Activated naive CD4-positive, alpha-beta T cell treated with anti-CD3 and anti-CD28 coated beads, Interleukin-2, amount 50 U/mL, for 72 hours (primary cell): ENCODE measurements at regions not wholly inside any gene's neighbourhood (a gene's known extent, or its start where the extent isn't known, plus 50 kb on each side); places are given as distances from the start of the nearest gene placed in this dataset.

Experiments
- ATAC-seq, 2 donors: fragments of 150-1000 bp; cut with Tn5 transposase; 2 replicates each; pipeline ENCODE4 v1.10.0; 2021; ENCODE audit warnings: mild to moderate bottlenecking in 2 of 2, moderate library complexity in 2 of 2
- DNase-seq, 2 donors: peaks; one replicate each; pipeline ENCODE4 v3.0.0; 2021 to 2022; ENCODE audit warnings: low spot score in 2 of 2
- H3K27ac Mint-ChIP-seq, 2 donors: one replicate each; pipeline ENCODE4 v1.8.0; 2022; ENCODE audit warnings: mild to moderate bottlenecking in 2 of 2, mixed read lengths in 2 of 2
- H3K36me3 Mint-ChIP-seq, 2 donors: one replicate each; pipeline ENCODE4 v1.8.0; 2022; ENCODE audit warnings: mixed read lengths in 2 of 2
- H3K9me3 Mint-ChIP-seq, 2 donors: one replicate each; pipeline ENCODE4 v1.8.0; 2022; ENCODE audit warnings: mixed read lengths in 2 of 2

DNA sequence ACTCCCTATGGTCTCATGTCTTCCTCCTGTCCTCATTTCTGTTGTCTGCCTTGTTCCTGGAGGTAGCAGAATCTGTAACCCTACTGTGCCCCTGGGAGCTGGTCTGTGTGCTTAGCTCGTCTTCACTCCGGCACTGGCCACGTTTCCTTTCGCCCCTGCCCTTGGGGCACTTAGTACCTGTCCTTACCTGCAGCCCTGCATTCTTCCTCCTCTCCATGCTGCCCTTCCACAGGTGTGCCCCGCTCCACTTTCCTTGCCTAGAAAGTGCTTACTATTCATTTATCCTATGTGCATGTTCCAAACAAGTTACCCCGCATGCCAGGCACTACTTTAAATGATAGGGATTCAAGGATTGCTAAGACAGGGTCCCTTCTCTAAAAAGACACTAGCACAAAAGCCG lies 199.9 kb upstream of the ZMIZ1 start:
- H3K27ac Mint-ChIP-seq: no peak overlapping the region
- ATAC-seq: no peak
- DNase-seq: no peak
- no peaks in the 10 kb centered on the region for H3K9me3 Mint-ChIP-seq
- no peaks in the 10 kb centered on the region for H3K36me3 Mint-ChIP-seq

- Mint-ChIP-seq H3K27ac (no peak overlapping the region), H3K36me3 (no peaks in the 10 kb centered on the region), H3K9me3 (no peaks in the 10 kb centered on the region)
- ATAC-seq (no peak), DNase-seq (no peak)
Measured at GRCh38 chr10:78869508-78870454, 199.0 kb upstream of the ZMIZ1 start.

DNA sequence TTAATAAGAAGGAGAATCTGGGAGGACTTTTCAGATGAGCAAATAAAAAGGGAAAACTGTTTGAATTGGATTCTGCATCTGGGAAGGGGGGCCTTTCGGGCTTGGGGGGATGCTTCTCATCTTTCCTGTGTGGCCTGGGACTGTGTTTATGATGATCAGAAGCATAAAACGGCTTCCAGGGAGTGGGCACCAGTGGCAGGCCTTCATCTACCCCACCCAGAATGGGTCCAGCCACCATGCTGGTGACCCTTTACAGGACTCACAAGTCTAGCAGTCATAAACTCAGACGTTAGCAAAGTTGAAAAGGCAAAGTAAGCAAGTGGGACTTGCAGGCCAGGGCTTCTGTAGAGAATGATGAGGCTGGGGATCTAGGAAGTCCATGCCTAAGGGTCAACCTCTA lies 198.3 kb upstream of the ZMIZ1 start:
- no peaks in the 10 kb centered on the region for H3K9me3 Mint-ChIP-seq
- DNase-seq: no peak
- H3K36me3 Mint-ChIP-seq: no peaks in the 10 kb centered on the region
- ATAC-seq: no peak
- no peak overlapping the region for H3K27ac Mint-ChIP-seq

GRCh38 chr10:78871796-78872195 lies 197.0 kb upstream of the ZMIZ1 start:
- DNase-seq (no peak), ATAC-seq (no peak)
- H3K27ac Mint-ChIP-seq: no peak overlapping the region
- H3K36me3 Mint-ChIP-seq: no peaks in the 10 kb centered on the region
- no peaks in the 10 kb centered on the region for H3K9me3 Mint-ChIP-seq

GRCh38 chr10:78873413-78873812 lies 195.4 kb upstream of the ZMIZ1 start:
- Mint-ChIP-seq H3K9me3 (no peaks in the 10 kb centered on the region), H3K36me3 (no peaks in the 10 kb centered on the region), H3K27ac (no peak overlapping the region)
- no peak for ATAC-seq
- no peak for DNase-seq

GRCh38 chr10:78875331-78875877 lies 193.4 kb upstream of the ZMIZ1 start:
- ATAC-seq: no peak

GRCh38 chr10:78875932-78876331 lies 192.8 kb upstream of the ZMIZ1 start:
- DNase-seq (no peak), ATAC-seq (no peak)

More at GRCh38 chr10:78875331-78875877, 193.4 kb upstream of the ZMIZ1 start:
- H3K36me3 Mint-ChIP-seq: peaks cover 6 to 9% of the 10 kb centered on the region in 2 donors
- no peak overlapping the region for H3K27ac Mint-ChIP-seq
- no peak for DNase-seq
- H3K9me3 Mint-ChIP-seq: peaks cover 8 to 9% of the 10 kb centered on the region in 2 donors

DNA sequence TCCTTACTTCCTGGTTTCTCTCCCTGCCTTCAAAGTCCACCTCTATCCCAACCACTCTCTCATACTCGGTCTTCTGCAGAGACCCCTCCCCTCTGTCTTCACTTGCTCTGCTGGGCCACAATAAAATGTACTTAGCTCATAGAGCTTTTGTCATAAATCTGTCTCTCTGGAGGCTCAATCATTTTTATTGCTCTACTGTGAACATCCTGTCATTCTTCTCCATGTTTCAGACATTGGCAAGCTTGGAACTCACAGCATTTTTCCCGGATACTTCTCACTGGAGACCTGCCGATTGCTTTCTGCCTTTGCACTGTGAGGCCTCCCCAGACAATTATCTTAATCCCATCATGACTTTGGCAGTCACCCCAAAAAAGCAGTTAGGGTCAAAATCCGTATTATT lies 192.3 kb upstream of the ZMIZ1 start:
- ATAC-seq: no peak
- H3K36me3 Mint-ChIP-seq: peaks cover 8 to 13% of the 10 kb centered on the region in 2 donors
- H3K27ac Mint-ChIP-seq: no peak overlapping the region
- no peak for DNase-seq
- peaks cover 9 to 12% of the 10 kb centered on the region in 2 donors for H3K9me3 Mint-ChIP-seq

More at GRCh38 chr10:78875932-78876331, 192.8 kb upstream of the ZMIZ1 start:
- Mint-ChIP-seq H3K36me3 (peaks cover 8 to 13% of the 10 kb centered on the region in 2 donors), H3K9me3 (peaks cover 9 to 12% of the 10 kb centered on the region in 2 donors), H3K27ac (no peak overlapping the region)

DNA sequence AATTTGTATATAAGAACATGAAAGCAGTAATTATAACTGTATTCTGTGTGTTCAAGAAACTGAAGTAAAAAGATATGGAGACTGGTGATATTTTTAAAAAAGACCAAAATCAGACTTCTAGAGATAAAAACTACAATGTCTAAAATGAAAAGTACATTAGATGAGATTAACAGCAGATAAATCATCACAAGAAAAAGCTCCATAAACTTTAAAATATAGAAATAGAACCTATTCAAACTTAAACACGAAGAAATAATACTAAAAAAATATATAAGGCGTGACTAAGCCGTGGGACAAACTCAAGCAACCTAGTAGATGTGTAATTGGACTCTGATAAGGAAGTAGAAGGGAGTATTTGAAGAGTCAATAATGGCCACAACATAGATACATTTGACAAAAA lies 189.1 kb upstream of the ZMIZ1 start:
- ATAC-seq: no peak
- H3K9me3 Mint-ChIP-seq: peaks cover 12 to 14% of the 10 kb centered on the region in 2 donors
- no peak overlapping the region for H3K27ac Mint-ChIP-seq
- peaks cover 8 to 13% of the 10 kb centered on the region in 2 donors for H3K36me3 Mint-ChIP-seq
- DNase-seq: no peak

GRCh38 chr10:78886129-78886528 lies 182.6 kb upstream of the ZMIZ1 start:
- Mint-ChIP-seq H3K27ac (no peak overlapping the region), H3K9me3 (peaks cover 12 to 14% of the 10 kb centered on the region in 2 donors), H3K36me3 (no peaks in the 10 kb centered on the region)
- ATAC-seq (no peak), DNase-seq (no peak)

- ATAC-seq: no peak
- Mint-ChIP-seq H3K9me3 (peaks cover 7 to 14% of the 10 kb centered on the region in 2 donors), H3K36me3 (no peaks in the 10 kb centered on the region), H3K27ac (no peak overlapping the region)
- no peak for DNase-seq
Measured at GRCh38 chr10:78889536-78890063, 179.2 kb upstream of the ZMIZ1 start.

- ATAC-seq (no peak), DNase-seq (no peak)
- Mint-ChIP-seq H3K27ac (no peak overlapping the region), H3K9me3 (peaks cover 7 to 14% of the 10 kb centered on the region in 2 donors), H3K36me3 (no peaks in the 10 kb centered on the region)
Measured at GRCh38 chr10:78890506-78890905, 178.3 kb upstream of the ZMIZ1 start.

DNA sequence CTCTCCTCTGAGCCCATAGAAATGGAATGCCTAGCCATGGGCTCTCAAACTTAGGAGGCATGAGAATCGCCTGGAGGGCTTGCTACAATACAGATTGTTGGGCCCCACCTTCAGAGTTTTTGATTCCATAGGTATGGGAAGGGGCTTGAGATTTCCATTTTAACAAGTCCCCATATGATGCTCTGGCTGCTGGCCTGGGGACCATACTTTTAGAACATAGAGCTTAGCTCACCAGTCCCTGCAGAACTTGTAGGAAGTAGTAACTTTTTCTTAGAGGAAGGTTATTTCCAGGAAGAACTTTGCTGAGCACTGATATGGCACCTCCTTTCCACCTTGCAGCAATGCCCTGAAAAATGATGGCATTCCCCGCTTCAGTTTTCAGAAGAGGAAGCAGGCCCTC lies 177.0 kb upstream of the ZMIZ1 start:
- ATAC-seq (no peak), DNase-seq (no peak)
- H3K27ac Mint-ChIP-seq: no peak overlapping the region
- peaks cover 2% of the 10 kb centered on the region in 2 donors for H3K9me3 Mint-ChIP-seq
- no peaks in the 10 kb centered on the region for H3K36me3 Mint-ChIP-seq

DNA sequence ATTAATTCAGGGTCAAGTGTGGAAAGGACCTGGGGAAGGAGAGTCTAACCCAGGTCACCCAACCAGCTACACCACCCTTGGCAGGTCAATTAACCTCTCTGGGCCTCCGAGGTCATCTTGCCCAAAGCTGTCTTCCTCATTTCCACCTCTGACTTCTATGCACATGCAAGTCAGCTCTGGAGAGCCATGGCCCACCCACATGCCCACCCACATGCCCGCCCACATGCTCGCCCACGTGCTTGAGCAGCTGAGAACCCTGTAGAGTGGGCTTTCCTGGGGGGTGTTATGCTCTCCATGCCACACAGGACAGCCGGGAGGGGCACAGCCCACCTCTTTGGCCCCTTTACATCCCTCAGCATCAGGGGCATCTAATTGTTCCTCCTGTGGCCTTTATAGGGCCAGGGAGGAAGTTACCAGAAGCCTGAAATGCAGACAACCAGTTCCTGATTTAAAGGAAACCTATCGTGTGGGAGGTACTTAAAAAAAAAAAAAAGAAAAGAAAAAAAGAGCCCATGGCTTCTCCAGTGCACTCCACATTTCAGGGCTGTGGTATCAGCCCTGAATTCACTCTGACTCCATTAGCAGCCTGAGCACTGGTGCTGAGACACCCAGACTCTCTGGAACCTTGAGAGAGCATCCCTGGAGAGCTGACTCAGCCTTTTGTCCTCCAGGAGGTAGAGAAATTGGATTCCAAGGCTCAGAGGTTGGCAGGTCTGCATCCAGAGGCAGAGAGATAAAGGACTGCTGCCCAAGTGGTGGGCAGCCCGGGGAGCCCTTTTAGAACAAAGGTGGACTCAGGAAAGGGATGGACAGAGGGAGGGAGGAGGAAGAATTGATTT lies 176.2 kb upstream of the ZMIZ1 start:
- Mint-ChIP-seq H3K36me3 (no peaks in the 10 kb centered on the region), H3K9me3 (no peaks in the 10 kb centered on the region), H3K27ac (no peak overlapping the region)
- no peak for ATAC-seq
- DNase-seq: no peak

- H3K36me3 Mint-ChIP-seq: no peaks in the 10 kb centered on the region
- no peak for ATAC-seq
Measured at GRCh38 chr10:78893217-78893616, 175.5 kb upstream of the ZMIZ1 start.

GRCh38 chr10:78894089-78894840 lies 174.5 kb upstream of the ZMIZ1 start:
- ATAC-seq (no peak), DNase-seq (no peak)
- H3K27ac Mint-ChIP-seq: no peak overlapping the region
- H3K9me3 Mint-ChIP-seq: no peaks in the 10 kb centered on the region
- H3K36me3 Mint-ChIP-seq: no peaks in the 10 kb centered on the region

More at GRCh38 chr10:78893217-78893616, 175.5 kb upstream of the ZMIZ1 start:
- no peak overlapping the region for H3K27ac Mint-ChIP-seq
- no peaks in the 10 kb centered on the region for H3K9me3 Mint-ChIP-seq
- DNase-seq: no peak
